DND-41 (cell line): ENCODE measurements at regions not wholly inside any gene's neighbourhood (a gene's known extent, or its start where the extent isn't known, plus 50 kb on each side); places are given as distances from the start of the nearest gene placed in this dataset.

Experiments used
- ATAC-seq: fragments of 200-7000 bp; cut with Tn5 transposase; 3 replicates; pipeline ENCODE4 v1.9.1; 2021; ENCODE audit warnings: low read depth; ENCODE audit not compliant: insufficient read depth
- DNase-seq: peaks from one replicate; pipeline ENCODE4 v3.0.0-alpha.2; 2020
- H2AFZ ChIP-seq: 2 replicates; pipeline ENCODE4 v1.6.0; 2012; ENCODE audit warnings: low read depth, low read length
- H3K27ac ChIP-seq: 2 replicates; pipeline ENCODE4 v1.5.1; 2012; ENCODE audit warnings: low read length, inconsistent platforms
- H3K27me3 ChIP-seq: fragments of 200-600 bp; sonication (generic); 2 replicates; pipeline ENCODE4 v1.6.0; 2012; ENCODE audit warnings: low read length, mild to moderate bottlenecking, inconsistent platforms; ENCODE audit not compliant: insufficient read depth, poor library complexity
- H3K36me3 ChIP-seq: 2 replicates; pipeline ENCODE4 v1.5.1; 2012; ENCODE audit warnings: low read length, inconsistent platforms; ENCODE audit not compliant: insufficient read depth
- H3K4me1 ChIP-seq: 2 replicates; pipeline ENCODE4 v1.5.1; 2012; ENCODE audit warnings: mild to moderate bottlenecking, low read length; ENCODE audit not compliant: insufficient read depth
- H3K4me2 ChIP-seq: 2 replicates; pipeline ENCODE4 v1.6.0; 2012; ENCODE audit warnings: mild to moderate bottlenecking, moderate library complexity, low read length, inconsistent platforms; ENCODE audit not compliant: insufficient read depth
- H3K4me3 ChIP-seq, 2 experiments: fragments of 200-600 bp in 1 of 2; shearing (Covaris generic) in 1 of 2; 2 replicates each; pipeline ENCODE4 v1.5.1; 2012 to 2016; ENCODE audit warnings: inconsistent platforms in 2 of 2, low read length in 2 of 2, mild to moderate bottlenecking in 2 of 2, low read depth in 1 of 2, moderate library complexity in 1 of 2
- H3K79me2 ChIP-seq: 2 replicates; pipeline ENCODE4 v1.6.0; 2012; ENCODE audit warnings: low read length, inconsistent platforms; ENCODE audit not compliant: insufficient read depth
- H3K9ac ChIP-seq: 2 replicates; pipeline ENCODE4 v1.6.0; 2012; ENCODE audit warnings: low read depth, mild to moderate bottlenecking, inconsistent platforms, low read length, moderate library complexity
- H3K9me3 ChIP-seq: 2 replicates; pipeline ENCODE4 v1.5.1; 2012; ENCODE audit warnings: low read length, moderate library complexity, mild to moderate bottlenecking, inconsistent platforms; ENCODE audit not compliant: insufficient read depth, severe bottlenecking
- H4K20me1 ChIP-seq: 2 replicates; pipeline ENCODE4 v1.6.0; 2012; ENCODE audit warnings: low read length; ENCODE audit not compliant: insufficient read depth
- EZH2 ChIP-seq: IDR thresholded peaks from 3 replicates; pipeline ENCODE4 v1.6.1; 2012; ENCODE audit warnings: borderline replicate concordance, low read depth, mild to moderate bottlenecking, moderate library complexity, low read length, inconsistent platforms; ENCODE audit not compliant: severe bottlenecking
- TF ChIP-seq, protein P1 (sequence below): IDR thresholded peaks from 2 replicates; pipeline ENCODE4 v1.5.1; 2012; ENCODE audit warnings: borderline replicate concordance, low read length, moderate library complexity, mild to moderate bottlenecking; ENCODE audit not compliant: poor library complexity, severe bottlenecking; ENCODE audit errors: extremely low read depth

DNA sequence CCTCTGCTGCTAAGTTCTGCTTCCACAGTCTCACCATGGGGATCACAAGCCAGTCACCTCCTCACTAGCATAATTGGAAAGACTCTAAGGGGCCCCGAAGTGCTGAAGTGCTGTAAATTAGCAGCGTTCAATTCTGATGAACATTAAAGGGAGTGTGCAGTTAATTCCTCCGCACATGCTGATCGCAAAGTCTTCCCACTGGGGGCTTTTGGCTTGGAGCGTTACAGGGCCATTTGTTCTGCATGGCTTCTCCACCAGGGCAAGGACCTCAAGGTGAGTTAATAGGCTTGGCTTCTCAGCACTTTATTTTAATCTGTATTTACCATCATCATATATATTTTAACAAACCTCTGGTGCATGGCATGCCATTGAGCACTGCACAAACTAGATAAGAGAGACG lies 216.3 kb upstream of the PARD3B start:
- TF ChIP-seq, protein P1, sequence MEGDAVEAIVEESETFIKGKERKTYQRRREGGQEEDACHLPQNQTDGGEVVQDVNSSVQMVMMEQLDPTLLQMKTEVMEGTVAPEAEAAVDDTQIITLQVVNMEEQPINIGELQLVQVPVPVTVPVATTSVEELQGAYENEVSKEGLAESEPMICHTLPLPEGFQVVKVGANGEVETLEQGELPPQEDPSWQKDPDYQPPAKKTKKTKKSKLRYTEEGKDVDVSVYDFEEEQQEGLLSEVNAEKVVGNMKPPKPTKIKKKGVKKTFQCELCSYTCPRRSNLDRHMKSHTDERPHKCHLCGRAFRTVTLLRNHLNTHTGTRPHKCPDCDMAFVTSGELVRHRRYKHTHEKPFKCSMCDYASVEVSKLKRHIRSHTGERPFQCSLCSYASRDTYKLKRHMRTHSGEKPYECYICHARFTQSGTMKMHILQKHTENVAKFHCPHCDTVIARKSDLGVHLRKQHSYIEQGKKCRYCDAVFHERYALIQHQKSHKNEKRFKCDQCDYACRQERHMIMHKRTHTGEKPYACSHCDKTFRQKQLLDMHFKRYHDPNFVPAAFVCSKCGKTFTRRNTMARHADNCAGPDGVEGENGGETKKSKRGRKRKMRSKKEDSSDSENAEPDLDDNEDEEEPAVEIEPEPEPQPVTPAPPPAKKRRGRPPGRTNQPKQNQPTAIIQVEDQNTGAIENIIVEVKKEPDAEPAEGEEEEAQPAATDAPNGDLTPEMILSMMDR = no peak
- TF ChIP-seq EZH2 = no peak
- no peak overlapping the region for H3K9ac ChIP-seq
- no peak for ATAC-seq

DNA sequence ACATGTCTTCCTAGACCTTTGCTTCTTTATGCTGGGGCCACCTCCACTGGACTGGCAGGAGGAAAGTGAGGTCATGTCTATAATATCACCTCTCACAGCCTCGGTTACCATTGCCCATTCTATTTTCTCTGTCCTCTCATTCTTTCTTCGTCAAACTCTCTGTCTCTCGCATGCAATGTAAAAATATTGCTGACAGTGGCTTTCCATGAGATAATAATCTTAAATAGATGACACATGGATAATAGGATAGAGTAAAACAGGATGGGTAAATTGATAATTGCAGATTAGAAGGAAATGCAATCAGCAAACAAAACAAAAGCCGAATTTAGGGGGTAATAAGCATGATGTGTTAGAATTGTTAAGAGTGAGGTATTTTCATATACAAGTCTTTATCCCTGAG lies 215.7 kb upstream of the PARD3B start:
- H3K9me3 ChIP-seq = no peaks in the 10 kb centered on the region
- no peaks in the 10 kb centered on the region for H3K36me3 ChIP-seq
- no peaks in the 10 kb centered on the region for H4K20me1 ChIP-seq
- no peak overlapping the region for H3K27ac ChIP-seq
- H3K9ac ChIP-seq = no peak overlapping the region
- no peak overlapping the region for H2AFZ ChIP-seq
- H3K4me3 ChIP-seq = no peak overlapping the region
- no peak for TF ChIP-seq EZH2
- H3K4me2 ChIP-seq = no peak overlapping the region
- no peaks in the 10 kb centered on the region for H3K79me2 ChIP-seq
- no peaks in the 10 kb centered on the region for H3K4me1 ChIP-seq
- H3K27me3 ChIP-seq = peaks cover 10% of the 10 kb centered on the region
- ATAC-seq (no peak), DNase-seq (no peak)

More for the DNA sequence above, 216.3 kb upstream of the PARD3B start:
- no peak overlapping the region for H2AFZ ChIP-seq
- H3K4me1 ChIP-seq = no peaks in the 10 kb centered on the region
- H3K9me3 ChIP-seq = no peaks in the 10 kb centered on the region
- no peak overlapping the region for H3K4me2 ChIP-seq
- no peak overlapping the region for H3K27ac ChIP-seq
- H3K36me3 ChIP-seq = no peaks in the 10 kb centered on the region
- H3K79me2 ChIP-seq = no peaks in the 10 kb centered on the region
- no peaks in the 10 kb centered on the region for H4K20me1 ChIP-seq
- H3K27me3 ChIP-seq = peaks cover 9% of the 10 kb centered on the region
- DNase-seq = no peak
- no peak overlapping the region for H3K4me3 ChIP-seq

DNA sequence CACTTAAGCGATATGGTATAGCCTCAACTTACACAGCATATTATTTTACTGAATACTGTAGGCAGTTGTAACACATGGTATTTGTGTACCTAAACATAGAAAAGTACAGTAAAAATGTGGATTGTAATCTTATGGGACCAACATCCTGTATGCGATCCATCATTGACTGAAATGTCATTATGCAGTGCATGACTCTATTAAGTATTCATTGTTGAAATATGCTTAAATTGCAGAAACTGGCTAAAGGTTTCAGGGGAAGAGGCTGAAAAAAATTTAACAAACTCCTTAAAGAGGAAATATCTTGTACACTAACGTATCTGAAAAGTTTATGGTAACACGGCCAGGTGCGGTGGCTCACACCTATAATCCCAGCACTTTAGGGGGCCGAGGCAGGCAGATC lies 214.1 kb upstream of the PARD3B start:
- no peaks in the 10 kb centered on the region for H3K36me3 ChIP-seq
- ATAC-seq = no peak

DNA sequence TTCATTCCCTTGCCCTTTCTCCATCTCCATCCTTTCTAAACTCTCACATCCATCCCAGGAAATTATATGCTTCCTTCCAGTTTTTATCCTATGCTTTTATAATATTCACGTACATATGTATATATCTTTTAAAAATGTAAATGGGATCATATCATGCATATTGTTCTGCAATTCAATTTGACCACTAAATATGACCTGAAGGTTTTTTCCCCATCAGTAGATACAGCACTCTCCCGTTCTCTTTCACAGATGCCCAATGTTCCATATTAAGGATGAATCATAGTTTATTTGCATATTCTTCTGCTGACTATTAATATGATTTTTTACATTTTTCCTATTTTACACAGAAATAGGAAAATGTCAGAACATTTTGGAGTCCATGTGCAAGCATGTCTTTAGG lies 213.3 kb upstream of the PARD3B start:
- DNase-seq (no peak), ATAC-seq (no peak)
- Histone ChIP-seq H3K9me3 (no peaks in the 10 kb centered on the region), H3K79me2 (no peaks in the 10 kb centered on the region), H3K4me1 (no peaks in the 10 kb centered on the region), H3K27ac (no peak overlapping the region), H2AFZ (no peak overlapping the region), H4K20me1 (no peaks in the 10 kb centered on the region), H3K9ac (no peak overlapping the region), H3K4me3 (no peak overlapping the region), H3K27me3 (peaks cover 20% of the 10 kb centered on the region), H3K36me3 (no peaks in the 10 kb centered on the region), H3K4me2 (no peak overlapping the region)
- TF ChIP-seq, protein P1 = no peak
- TF ChIP-seq EZH2 = no peak

More for the DNA sequence above, 214.1 kb upstream of the PARD3B start:
- Histone ChIP-seq H3K27me3 (peaks cover 23% of the 10 kb centered on the region), H3K9ac (no peak overlapping the region), H3K4me1 (no peaks in the 10 kb centered on the region), H3K79me2 (no peaks in the 10 kb centered on the region), H3K27ac (no peak overlapping the region), H3K4me2 (no peak overlapping the region), H2AFZ (no peak overlapping the region), H3K4me3 (no peak overlapping the region), H4K20me1 (no peaks in the 10 kb centered on the region), H3K9me3 (no peaks in the 10 kb centered on the region)
- TF ChIP-seq EZH2 = no peak
- TF ChIP-seq, protein P1 = no peak
- no peak for DNase-seq
